ENCODE measurements at regions not wholly inside any gene's neighbourhood (a gene's known extent, or its start where the extent isn't known, plus 50 kb on each side); places are given as distances from the start of the nearest gene placed in this dataset.

DNA sequence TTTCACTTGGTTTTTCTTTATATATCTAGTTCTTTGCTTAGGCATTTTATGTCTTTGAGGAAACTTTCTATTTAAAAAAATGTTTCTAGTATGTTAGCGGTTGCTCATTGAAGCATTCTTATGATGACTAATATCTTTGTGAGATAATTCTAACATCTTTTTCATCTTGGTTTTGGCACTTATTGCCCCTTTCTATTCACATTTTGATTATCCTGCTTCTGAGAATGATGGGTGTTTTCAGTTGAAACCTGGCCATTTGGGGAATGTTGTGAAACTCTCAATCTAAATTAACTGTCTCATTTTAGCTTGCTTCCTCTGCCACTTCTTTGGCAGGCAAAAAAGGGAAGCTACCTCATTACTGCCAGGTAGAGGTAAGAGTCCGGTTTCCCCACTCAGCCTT is 683.1 kb downstream of the DOK5 start:
- Histone ChIP-seq H3K4me3 (no peak overlapping the region), H3K27me3 (no peaks in the 10 kb centered on the region), H3K9me3 (replicated peaks in 1 of 3) (no peaks in the 10 kb centered on the region), H3K4me1 (replicated peaks in 1 of 2) (no peaks in the 10 kb centered on the region), H3K27ac (no peak overlapping the region), H3K36me3 (replicated peaks in 1 of 2) (no peaks in the 10 kb centered on the region)
- TF ChIP-seq, protein P1, sequence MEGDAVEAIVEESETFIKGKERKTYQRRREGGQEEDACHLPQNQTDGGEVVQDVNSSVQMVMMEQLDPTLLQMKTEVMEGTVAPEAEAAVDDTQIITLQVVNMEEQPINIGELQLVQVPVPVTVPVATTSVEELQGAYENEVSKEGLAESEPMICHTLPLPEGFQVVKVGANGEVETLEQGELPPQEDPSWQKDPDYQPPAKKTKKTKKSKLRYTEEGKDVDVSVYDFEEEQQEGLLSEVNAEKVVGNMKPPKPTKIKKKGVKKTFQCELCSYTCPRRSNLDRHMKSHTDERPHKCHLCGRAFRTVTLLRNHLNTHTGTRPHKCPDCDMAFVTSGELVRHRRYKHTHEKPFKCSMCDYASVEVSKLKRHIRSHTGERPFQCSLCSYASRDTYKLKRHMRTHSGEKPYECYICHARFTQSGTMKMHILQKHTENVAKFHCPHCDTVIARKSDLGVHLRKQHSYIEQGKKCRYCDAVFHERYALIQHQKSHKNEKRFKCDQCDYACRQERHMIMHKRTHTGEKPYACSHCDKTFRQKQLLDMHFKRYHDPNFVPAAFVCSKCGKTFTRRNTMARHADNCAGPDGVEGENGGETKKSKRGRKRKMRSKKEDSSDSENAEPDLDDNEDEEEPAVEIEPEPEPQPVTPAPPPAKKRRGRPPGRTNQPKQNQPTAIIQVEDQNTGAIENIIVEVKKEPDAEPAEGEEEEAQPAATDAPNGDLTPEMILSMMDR (IDR thresholded peaks at IDR 0.05) = no peak
- TF ChIP-seq POLR2A (IDR thresholded peaks at IDR 0.05) = no peak
- WGBS, 4 donors = 80 to 95% (median 92%) methylated on average over 2 of the region's 2 CpGs
- intact Hi-C loops (cut with DNase I) = no loop called here
- no peak for DNase-seq

DNA sequence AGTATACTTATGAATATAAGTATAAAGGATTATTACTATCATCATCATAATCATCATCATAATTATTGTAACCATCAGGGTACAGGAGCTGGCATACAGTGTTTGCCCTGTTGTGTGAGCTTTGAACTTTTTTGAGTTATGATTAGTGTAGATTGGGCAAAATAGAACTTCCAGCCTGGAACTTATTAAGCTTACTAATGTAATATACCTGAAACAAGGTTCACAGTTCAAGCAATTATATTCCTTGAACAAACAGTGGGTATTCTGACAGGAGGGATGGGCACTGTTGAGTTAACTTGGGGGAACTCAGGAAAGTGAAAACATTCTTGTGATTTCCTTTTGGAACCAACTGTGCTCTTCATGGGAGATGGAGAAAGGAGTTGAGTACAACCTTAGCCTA is 680.0 kb downstream of the DOK5 start:
- Histone ChIP-seq H3K27me3 (no peaks in the 10 kb centered on the region), H3K36me3 (replicated peaks in 1 of 2) (no peaks in the 10 kb centered on the region), H3K4me1 (replicated peaks in 1 of 2) (no peaks in the 10 kb centered on the region), H3K4me3 (no peak overlapping the region), H3K27ac (no peak overlapping the region), H3K9me3 (replicated peaks in 1 of 3) (no peaks in the 10 kb centered on the region)
- TF ChIP-seq POLR2A (IDR thresholded peaks at IDR 0.05) = no peak
- TF ChIP-seq, protein P1 (IDR thresholded peaks at IDR 0.05) = no peak
- intact Hi-C loops (cut with DNase I) = no loop called here
- no peak for DNase-seq

DNA sequence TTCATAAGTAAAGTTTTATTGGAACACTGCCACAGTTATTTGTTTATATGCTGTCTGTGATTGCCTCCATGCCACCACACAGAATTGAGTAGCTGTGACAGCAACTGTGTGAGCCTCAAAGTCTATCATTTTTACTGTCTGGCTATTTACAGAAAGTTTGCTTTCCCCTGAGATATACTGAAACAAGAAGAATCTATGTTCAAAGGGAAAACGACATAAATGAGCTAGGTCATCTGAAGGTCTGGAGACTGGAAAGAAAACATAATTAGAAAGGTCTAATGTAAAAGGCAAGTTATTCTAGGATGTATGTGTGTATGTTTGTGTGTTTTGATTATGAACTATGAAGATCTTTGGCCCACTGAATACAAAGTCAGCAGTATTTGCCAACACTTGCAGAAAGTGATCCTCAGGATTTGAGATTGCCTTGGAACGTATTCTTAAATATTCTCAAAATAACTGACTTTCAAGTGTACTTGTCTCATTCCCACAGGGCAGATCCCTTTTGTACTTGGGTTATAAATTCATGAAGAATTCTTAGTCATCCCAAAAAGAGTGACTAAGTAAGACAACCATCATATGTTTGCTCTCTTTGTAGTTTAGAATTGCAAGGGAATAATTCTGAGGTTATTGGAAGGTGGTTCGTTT is 677.7 kb downstream of the DOK5 start:
- no peak for DNase-seq
- no peaks in the 10 kb centered on the region for H3K4me1 ChIP-seq (replicated peaks in 1 of 2)
- TF ChIP-seq, protein P1 (IDR thresholded peaks at IDR 0.05) = no peak
- TF ChIP-seq POLR2A (IDR thresholded peaks at IDR 0.05) = no peak
- no peak overlapping the region for H3K4me3 ChIP-seq
- WGBS, 4 donors = 31 to 50% (median 41%) methylated on average over 3 of the region's 3 CpGs
- no peak overlapping the region for H3K27ac ChIP-seq
- intact Hi-C loops (cut with DNase I) = no loop called here
- no peaks in the 10 kb centered on the region for H3K9me3 ChIP-seq (replicated peaks in 1 of 3)
- H3K36me3 ChIP-seq (replicated peaks in 1 of 2) = no peaks in the 10 kb centered on the region
- H3K27me3 ChIP-seq = no peaks in the 10 kb centered on the region

DNA sequence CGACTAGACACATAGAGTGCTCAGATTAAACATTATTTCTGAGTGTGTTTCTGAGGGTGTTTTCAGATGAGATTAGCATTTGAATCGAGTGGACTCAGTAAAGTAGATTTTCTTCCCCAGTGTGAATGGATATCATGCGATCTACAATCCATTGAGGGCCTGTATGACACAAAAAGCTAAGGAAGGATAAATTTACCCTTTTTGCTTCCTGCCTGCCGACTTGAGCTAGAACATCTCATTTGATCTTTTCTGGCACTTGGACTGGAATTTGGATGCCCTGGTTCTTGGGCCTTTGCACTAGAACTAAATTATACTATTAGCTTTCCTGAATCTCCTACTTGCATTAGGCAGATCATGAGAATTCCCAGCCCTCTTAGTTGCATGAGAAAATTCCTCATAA is 675.8 kb downstream of the DOK5 start:
- no peaks in the 10 kb centered on the region for H3K36me3 ChIP-seq (replicated peaks in 1 of 2)
- no peak overlapping the region for H3K27ac ChIP-seq
- no peak overlapping the region for H3K4me3 ChIP-seq
- H3K27me3 ChIP-seq = no peaks in the 10 kb centered on the region
- DNase-seq = no peak
- WGBS, 4 donors = 14 to 22% (median 15%) methylated on average over 3 to 4 of the region's 4 CpGs
- no peak for TF ChIP-seq POLR2A (IDR thresholded peaks at IDR 0.05)
- TF ChIP-seq, protein P1 (IDR thresholded peaks at IDR 0.05) = no peak
- intact Hi-C loops (cut with DNase I) = no loop called here
- H3K9me3 ChIP-seq (replicated peaks in 1 of 3) = no peaks in the 10 kb centered on the region
- H3K4me1 ChIP-seq (replicated peaks in 1 of 2) = no peaks in the 10 kb centered on the region
